ENCODE measurements at regions not wholly inside any gene's neighbourhood (a gene's known extent, or its start where the extent isn't known, plus 50 kb on each side); places are given as distances from the start of the nearest gene placed in this dataset.
"Not testable (repeated sequence)": the region's sequence is repeated elsewhere in the genome, so short reads cannot be mapped to it uniquely, and the experiment has no call there.

- H3K4me3 ChIP-seq (ENCODE audit: low read length), result no peak overlapping the region
Measured at GRCh38 chr6:78768271-78768670, 99.1 kb upstream of the IRAK1BP1 start.

DNA sequence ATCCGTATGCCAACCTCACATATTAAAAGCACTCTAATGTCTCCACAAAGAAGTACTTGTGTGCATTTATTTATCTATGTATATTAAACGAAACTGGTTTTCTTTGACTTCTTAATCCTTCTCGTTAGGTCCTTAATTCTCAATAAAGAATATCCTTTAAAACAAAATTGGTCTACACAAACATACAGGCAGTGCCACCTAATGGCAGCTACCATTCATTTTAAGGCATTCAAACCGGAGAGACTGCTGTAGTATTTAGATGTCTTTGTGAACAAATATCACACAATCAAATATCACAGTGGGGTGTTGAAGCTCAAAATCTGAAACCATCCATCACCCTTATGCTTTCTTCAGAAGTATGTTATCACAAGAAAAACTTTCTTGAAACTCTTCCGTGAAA, 96.6 kb upstream of the IRAK1BP1 start:
- H3K4me3 ChIP-seq (ENCODE audit: low read length), result no peak overlapping the region
- H3K79me2 ChIP-seq (ENCODE audit: low read length), result no peaks in the 10 kb centered on the region
- no peak overlapping the region for H2AFZ ChIP-seq (ENCODE audit: low read depth, low read length)
- no peaks in the 10 kb centered on the region for H3K27me3 ChIP-seq (ENCODE audit: low read depth, low read length)
- no peaks in the 10 kb centered on the region for H3K36me3 ChIP-seq (replicated peaks; ENCODE audit: low read depth, low read length)
- H3K9ac ChIP-seq (ENCODE audit: low read length), result no peak overlapping the region
- H3K4me2 ChIP-seq (ENCODE audit: low read length), result no peak overlapping the region
- no peaks in the 10 kb centered on the region for H3K9me3 ChIP-seq (ENCODE audit: insufficient read depth, low read length)
- H4K20me1 ChIP-seq (ENCODE audit: insufficient read depth, low read length), result no peaks in the 10 kb centered on the region
- no peak overlapping the region for H3K27ac ChIP-seq (ENCODE audit: low read length)
- TF ChIP-seq EZH2phosphoT487 (IDR thresholded peaks at IDR 0.05; ENCODE audit: low read depth) (no peak), CTCF (IDR thresholded peaks at IDR 0.05; ENCODE audit: low read depth, low read length) (peak; percentile 39)
- peaks cover 18% of the 10 kb centered on the region for H3K4me1 ChIP-seq (ENCODE audit: low read length)

More at GRCh38 chr6:78768271-78768670, 99.1 kb upstream of the IRAK1BP1 start:
- no peaks in the 10 kb centered on the region for H3K9me3 ChIP-seq (ENCODE audit: insufficient read depth, low read length)
- no peaks in the 10 kb centered on the region for H3K27me3 ChIP-seq (ENCODE audit: low read depth, low read length)
- no peak for TF ChIP-seq EZH2phosphoT487 (IDR thresholded peaks at IDR 0.05; ENCODE audit: low read depth)
- TF ChIP-seq CTCF (IDR thresholded peaks at IDR 0.05; ENCODE audit: low read depth, low read length), result no peak
- peaks cover 18% of the 10 kb centered on the region for H3K4me1 ChIP-seq (ENCODE audit: low read length)
- H3K4me2 ChIP-seq (ENCODE audit: low read length), result no peak overlapping the region
- no peak overlapping the region for H3K27ac ChIP-seq (ENCODE audit: low read length)
- no peaks in the 10 kb centered on the region for H3K36me3 ChIP-seq (replicated peaks; ENCODE audit: low read depth, low read length)
- H3K9ac ChIP-seq (ENCODE audit: low read length), result no peak overlapping the region
- no peaks in the 10 kb centered on the region for H3K79me2 ChIP-seq (ENCODE audit: low read length)
- no peaks in the 10 kb centered on the region for H4K20me1 ChIP-seq (ENCODE audit: insufficient read depth, low read length)
- no peak overlapping the region for H2AFZ ChIP-seq (ENCODE audit: low read depth, low read length)

GRCh38 chr6:78771586-78771985, 95.8 kb upstream of the IRAK1BP1 start:
- no peak overlapping the region for H3K9ac ChIP-seq (ENCODE audit: low read length)
- no peak overlapping the region for H3K4me3 ChIP-seq (ENCODE audit: low read length)
- no peak for TF ChIP-seq CTCF (IDR thresholded peaks at IDR 0.05; ENCODE audit: low read depth, low read length)
- no peak overlapping the region for H2AFZ ChIP-seq (ENCODE audit: low read depth, low read length)
- H4K20me1 ChIP-seq (ENCODE audit: insufficient read depth, low read length), result no peaks in the 10 kb centered on the region
- H3K27ac ChIP-seq (ENCODE audit: low read length), result no peak overlapping the region
- H3K4me2 ChIP-seq (ENCODE audit: low read length), result no peak overlapping the region
- H3K36me3 ChIP-seq (replicated peaks; ENCODE audit: low read depth, low read length), result no peaks in the 10 kb centered on the region
- H3K79me2 ChIP-seq (ENCODE audit: low read length), result no peaks in the 10 kb centered on the region
- H3K27me3 ChIP-seq (ENCODE audit: low read depth, low read length), result no peaks in the 10 kb centered on the region
- H3K9me3 ChIP-seq (ENCODE audit: insufficient read depth, low read length), result no peaks in the 10 kb centered on the region
- H3K4me1 ChIP-seq (ENCODE audit: low read length), result peaks cover 14% of the 10 kb centered on the region

GRCh38 chr6:78781001-78781400, 86.3 kb upstream of the IRAK1BP1 start:
- H4K20me1 ChIP-seq (ENCODE audit: insufficient read depth, low read length), result no peaks in the 10 kb centered on the region
- H3K36me3 ChIP-seq (replicated peaks; ENCODE audit: low read depth, low read length), result no peaks in the 10 kb centered on the region
- no peaks in the 10 kb centered on the region for H3K27me3 ChIP-seq (ENCODE audit: low read depth, low read length)
- TF ChIP-seq EZH2phosphoT487 (IDR thresholded peaks at IDR 0.05; ENCODE audit: low read depth) (no peak), CTCF (IDR thresholded peaks at IDR 0.05; ENCODE audit: low read depth, low read length) (no peak)
- no peaks in the 10 kb centered on the region for H3K9me3 ChIP-seq (ENCODE audit: insufficient read depth, low read length)
- H2AFZ ChIP-seq (ENCODE audit: low read depth, low read length), result no peak overlapping the region
- H3K79me2 ChIP-seq (ENCODE audit: low read length), result no peaks in the 10 kb centered on the region
- no peak overlapping the region for H3K27ac ChIP-seq (ENCODE audit: low read length)
- no peak overlapping the region for H3K4me3 ChIP-seq (ENCODE audit: low read length)
- no peak overlapping the region for H3K4me2 ChIP-seq (ENCODE audit: low read length)
- no peaks in the 10 kb centered on the region for H3K4me1 ChIP-seq (ENCODE audit: low read length)
- H3K9ac ChIP-seq (ENCODE audit: low read length), result no peak overlapping the region

GRCh38 chr6:78783366-78783765, 84.0 kb upstream of the IRAK1BP1 start:
- H3K79me2 ChIP-seq (ENCODE audit: low read length); H3K27me3 ChIP-seq (ENCODE audit: low read depth, low read length); H3K27ac ChIP-seq (ENCODE audit: low read length); H3K4me2 ChIP-seq (ENCODE audit: low read length); H2AFZ ChIP-seq (ENCODE audit: low read depth, low read length); H4K20me1 ChIP-seq (ENCODE audit: insufficient read depth, low read length); H3K36me3 ChIP-seq (replicated peaks; ENCODE audit: low read depth, low read length); H3K9ac ChIP-seq (ENCODE audit: low read length); H3K4me3 ChIP-seq (ENCODE audit: low read length); H3K4me1 ChIP-seq (ENCODE audit: low read length); H3K9me3 ChIP-seq (ENCODE audit: insufficient read depth, low read length): not testable (repeated sequence)
